ENCODE measurements at regions not wholly inside any gene's neighbourhood (a gene's known extent, or its start where the extent isn't known, plus 50 kb on each side); places are given as distances from the start of the nearest gene placed in this dataset.

DNA sequence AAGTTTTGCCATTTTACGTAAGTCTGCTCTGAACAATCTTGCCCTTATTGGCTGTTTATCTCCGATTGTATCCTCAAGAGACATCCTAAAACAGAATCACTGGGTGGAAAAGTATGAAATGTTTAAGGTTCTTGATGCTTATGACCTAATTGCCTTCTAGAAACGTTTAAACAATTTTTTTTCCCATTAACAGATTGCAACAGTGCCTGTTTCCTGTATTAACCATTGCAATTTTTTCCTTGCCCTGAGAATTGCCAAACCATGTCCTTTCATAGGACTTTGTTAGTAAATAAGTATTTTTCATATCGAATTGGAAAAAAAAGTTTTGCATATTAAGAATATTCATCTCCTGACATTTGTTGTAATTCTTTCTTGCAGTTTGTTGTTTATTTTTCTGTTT is 639.8 kb downstream of the INHBA start:
- no peak overlapping the region for H3K9ac ChIP-seq (ENCODE audit: extremely low read depth, insufficient read length, low read length)

More for the DNA sequence above, 639.8 kb downstream of the INHBA start:
- TF ChIP-seq, protein P1, sequence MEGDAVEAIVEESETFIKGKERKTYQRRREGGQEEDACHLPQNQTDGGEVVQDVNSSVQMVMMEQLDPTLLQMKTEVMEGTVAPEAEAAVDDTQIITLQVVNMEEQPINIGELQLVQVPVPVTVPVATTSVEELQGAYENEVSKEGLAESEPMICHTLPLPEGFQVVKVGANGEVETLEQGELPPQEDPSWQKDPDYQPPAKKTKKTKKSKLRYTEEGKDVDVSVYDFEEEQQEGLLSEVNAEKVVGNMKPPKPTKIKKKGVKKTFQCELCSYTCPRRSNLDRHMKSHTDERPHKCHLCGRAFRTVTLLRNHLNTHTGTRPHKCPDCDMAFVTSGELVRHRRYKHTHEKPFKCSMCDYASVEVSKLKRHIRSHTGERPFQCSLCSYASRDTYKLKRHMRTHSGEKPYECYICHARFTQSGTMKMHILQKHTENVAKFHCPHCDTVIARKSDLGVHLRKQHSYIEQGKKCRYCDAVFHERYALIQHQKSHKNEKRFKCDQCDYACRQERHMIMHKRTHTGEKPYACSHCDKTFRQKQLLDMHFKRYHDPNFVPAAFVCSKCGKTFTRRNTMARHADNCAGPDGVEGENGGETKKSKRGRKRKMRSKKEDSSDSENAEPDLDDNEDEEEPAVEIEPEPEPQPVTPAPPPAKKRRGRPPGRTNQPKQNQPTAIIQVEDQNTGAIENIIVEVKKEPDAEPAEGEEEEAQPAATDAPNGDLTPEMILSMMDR (conservative IDR thresholded peaks at IDR 0.05): no peak
- DNase-seq: no peak
- H3K14ac ChIP-seq (ENCODE audit: insufficient read depth, low read length): no peak overlapping the region
- no peaks in the 10 kb centered on the region for H3K9me3 ChIP-seq (ENCODE audit: control insufficient read depth, low read depth, low read length)
- H4K5ac ChIP-seq (ENCODE audit: insufficient read length, low read depth, low read length): no peak overlapping the region
- no peak overlapping the region for H2BK20ac ChIP-seq (ENCODE audit: low read depth, low read length, poor library complexity, severe bottlenecking)
- H3K56ac ChIP-seq (ENCODE audit: insufficient read length, low read depth, low read length): no peak overlapping the region
- H3K4ac ChIP-seq (ENCODE audit: low read depth, low read length): no peak overlapping the region
- H2BK12ac ChIP-seq (ENCODE audit: insufficient read length, low read depth, low read length): no peak overlapping the region
- H3K23ac ChIP-seq (ENCODE audit: insufficient read length, low read depth, low read length): no peak overlapping the region
- H2BK5ac ChIP-seq (ENCODE audit: insufficient read length, low read length): no peak overlapping the region
- H3T11ph ChIP-seq (ENCODE audit: low read length): no peak overlapping the region
- H2BK15ac ChIP-seq (ENCODE audit: low read depth, low read length): no peak overlapping the region
- H2BK120ac ChIP-seq (ENCODE audit: low read depth, low read length, poor library complexity, severe bottlenecking): no peak overlapping the region
- no peaks in the 10 kb centered on the region for H3K79me2 ChIP-seq (ENCODE audit: insufficient read depth, low read length)
- peaks cover 0 to under 1% (median 0%) of the 10 kb centered on the region in 3 experiments; a peak in 3 of 7 replicates for H3K36me3 Mint-ChIP-seq (ENCODE audit: insufficient read depth in 1 of 3, low read depth in 3 of 3)
- no peak overlapping the region for H3K27ac ChIP-seq (ENCODE audit: insufficient read length, low read depth, low read length)
- no peak overlapping the region for H2AFZ ChIP-seq (ENCODE audit: low read length)
- no peak overlapping the region for H3K4me3 Mint-ChIP-seq
- H2AK5ac ChIP-seq (ENCODE audit: insufficient read length, low read length): no peak overlapping the region
- no peaks in the 10 kb centered on the region; the same call in 1 of the 2 replicates for H3K27me3 ChIP-seq (ENCODE audit: insufficient read depth, low read length)
- no peak overlapping the region for H4K8ac ChIP-seq (replicated peaks; ENCODE audit: insufficient read length, low read depth, low read length)
- H3K79me1 ChIP-seq (ENCODE audit: insufficient read depth, low read depth, low read length, poor library complexity, severe bottlenecking): no peaks in the 10 kb centered on the region
- H3K18ac ChIP-seq (ENCODE audit: insufficient read length, low read depth, low read length): no peak overlapping the region
- no peaks in the 10 kb centered on the region; a peak in 1 of 5 replicates for H3K9me3 Mint-ChIP-seq
- no peaks in the 10 kb centered on the region for H3K23me2 ChIP-seq (ENCODE audit: insufficient read length, low read depth, low read length, poor library complexity, severe bottlenecking)
- no peak overlapping the region for H3K27ac Mint-ChIP-seq
- WGBS (ENCODE audit: extremely low coverage, insufficient read length, low lambda C conversion rate): no CpG with 5 or more reads among the region's 4 CpGs
- peaks cover 73% of the 10 kb centered on the region for H3K27me3 Mint-ChIP-seq (ENCODE audit: low read depth)
- peaks cover 17 to 21% of the 10 kb centered on the region in 2 experiments for H3K4me1 Mint-ChIP-seq
- H4K91ac ChIP-seq (ENCODE audit: insufficient read length, low read depth, low read length): no peak overlapping the region
- no peak overlapping the region for H3K4me2 ChIP-seq (ENCODE audit: insufficient read depth, insufficient read length, low read length)
- no peaks in the 10 kb centered on the region for H4K20me1 ChIP-seq (ENCODE audit: control insufficient read depth, insufficient read depth, insufficient read length)
- H3K4me1 ChIP-seq (ENCODE audit: insufficient read depth, low read length): peaks cover 3% of the 10 kb centered on the region; the same call in 1 of the 2 replicates

All from H9 (cell line).